ENCODE measurements at regions not wholly inside any gene's neighbourhood (a gene's known extent, or its start where the extent isn't known, plus 50 kb on each side); places are given as distances from the start of the nearest gene placed in this dataset.
A peak's percentile ranks its signal among the peaks of the same experiment; 100 is the strongest.

- no peak overlapping the region for H3K4me3 ChIP-seq (ENCODE audit: low read length)
- no peaks in the 10 kb centered on the region for H3K36me3 ChIP-seq (ENCODE audit: insufficient read depth, low read length)
- 94% methylated on average over 1 of the region's 1 CpG for WGBS
- H3K27ac ChIP-seq (ENCODE audit: low read depth, low read length) = no peak overlapping the region
- no peak overlapping the region for H3K9ac ChIP-seq (ENCODE audit: low read depth, low read length)
- H3K4me1 ChIP-seq (ENCODE audit: insufficient read depth, low read length) = 0 out of 2 replicates have a peak, but pooled peaks cover 3% of the 10 kb centered on the region
- no peaks in the 10 kb centered on the region for H3K27me3 ChIP-seq (ENCODE audit: insufficient read depth, low read length)
- no peaks in the 10 kb centered on the region for H3K9me3 ChIP-seq (ENCODE audit: insufficient read depth, low read depth, low read length)
Measured at GRCh38 chr18:55038162-55038561, 78.9 kb upstream of the CCDC68 start.

- Histone ChIP-seq H3K27me3 (ENCODE audit: insufficient read depth, low read length) (no peaks in the 10 kb centered on the region), H3K36me3 (ENCODE audit: insufficient read depth, low read length) (no peaks in the 10 kb centered on the region), H3K4me1 (ENCODE audit: insufficient read depth, low read length) (peaks cover 6% of the 10 kb centered on the region; the same call in 1 of the 2 replicates), H3K27ac (ENCODE audit: low read depth, low read length) (no peak overlapping the region), H3K9ac (ENCODE audit: low read depth, low read length) (no peak overlapping the region), H3K9me3 (ENCODE audit: insufficient read depth, low read depth, low read length) (no peaks in the 10 kb centered on the region), H3K4me3 (ENCODE audit: low read length) (no peak overlapping the region)
- WGBS = 97% methylated on average over 3 of the region's 4 CpGs
Measured at GRCh38 chr18:55034742-55035141, 75.5 kb upstream of the CCDC68 start.

GRCh38 chr18:55031979-55032378 lies 72.7 kb upstream of the CCDC68 start:
- Histone ChIP-seq H3K4me3 (ENCODE audit: low read length) (no peak overlapping the region), H3K4me1 (ENCODE audit: insufficient read depth, low read length) (peaks cover 6% of the 10 kb centered on the region; the same call in 1 of the 2 replicates), H3K27ac (ENCODE audit: low read depth, low read length) (no peak overlapping the region), H3K9me3 (ENCODE audit: insufficient read depth, low read depth, low read length) (no peaks in the 10 kb centered on the region), H3K36me3 (ENCODE audit: insufficient read depth, low read length) (no peaks in the 10 kb centered on the region), H3K27me3 (ENCODE audit: insufficient read depth, low read length) (no peaks in the 10 kb centered on the region), H3K9ac (ENCODE audit: low read depth, low read length) (no peak overlapping the region)
- 77% methylated on average over 5 of the region's 5 CpGs for WGBS

- Histone ChIP-seq H3K27me3 (ENCODE audit: insufficient read depth, low read length) (no peaks in the 10 kb centered on the region), H3K27ac (ENCODE audit: low read depth, low read length) (no peak overlapping the region), H3K9me3 (ENCODE audit: insufficient read depth, low read depth, low read length) (no peaks in the 10 kb centered on the region), H3K9ac (ENCODE audit: low read depth, low read length) (no peak overlapping the region), H3K4me1 (ENCODE audit: insufficient read depth, low read length) (peaks cover 6% of the 10 kb centered on the region; the same call in 1 of the 2 replicates), H3K4me3 (ENCODE audit: low read length) (no peak overlapping the region), H3K36me3 (ENCODE audit: insufficient read depth, low read length) (no peaks in the 10 kb centered on the region)
- WGBS = 95% methylated on average over 2 of the region's 3 CpGs
Measured at GRCh38 chr18:55031576-55031975, 72.3 kb upstream of the CCDC68 start.

- Histone ChIP-seq H3K9ac (ENCODE audit: low read depth, low read length) (no peak overlapping the region), H3K4me1 (ENCODE audit: insufficient read depth, low read length) (peaks cover 6% of the 10 kb centered on the region; the same call in 1 of the 2 replicates), H3K9me3 (ENCODE audit: insufficient read depth, low read depth, low read length) (no peaks in the 10 kb centered on the region), H3K36me3 (ENCODE audit: insufficient read depth, low read length) (no peaks in the 10 kb centered on the region), H3K27ac (ENCODE audit: low read depth, low read length) (no peak overlapping the region), H3K4me3 (ENCODE audit: low read length) (no peak overlapping the region), H3K27me3 (ENCODE audit: insufficient read depth, low read length) (no peaks in the 10 kb centered on the region)
- WGBS = 95% methylated on average over 2 of the region's 2 CpGs
Measured at GRCh38 chr18:55031164-55031563, 71.9 kb upstream of the CCDC68 start.

- Histone ChIP-seq H3K4me1 (ENCODE audit: insufficient read depth, low read length) (no peaks in the 10 kb centered on the region), H3K36me3 (ENCODE audit: insufficient read depth, low read length) (no peaks in the 10 kb centered on the region), H3K9me3 (ENCODE audit: insufficient read depth, low read depth, low read length) (no peaks in the 10 kb centered on the region), H3K9ac (ENCODE audit: low read depth, low read length) (no peak overlapping the region), H3K27ac (ENCODE audit: low read depth, low read length) (no peak overlapping the region), H3K4me3 (ENCODE audit: low read length) (no peak overlapping the region), H3K27me3 (ENCODE audit: insufficient read depth, low read length) (no peaks in the 10 kb centered on the region)
Measured at GRCh38 chr18:55024564-55024963, 65.3 kb upstream of the CCDC68 start.

GRCh38 chr18:55018602-55019001 lies 59.3 kb upstream of the CCDC68 start:
- H3K36me3 ChIP-seq (ENCODE audit: insufficient read depth, low read length) = no peaks in the 10 kb centered on the region
- no peak overlapping the region for H3K27ac ChIP-seq (ENCODE audit: low read depth, low read length)
- no peaks in the 10 kb centered on the region for H3K27me3 ChIP-seq (ENCODE audit: insufficient read depth, low read length)
- no peak overlapping the region for H3K9ac ChIP-seq (ENCODE audit: low read depth, low read length)
- H3K9me3 ChIP-seq (ENCODE audit: insufficient read depth, low read depth, low read length) = no peaks in the 10 kb centered on the region
- H3K4me1 ChIP-seq (ENCODE audit: insufficient read depth, low read length) = peaks cover 10% of the 10 kb centered on the region
- no peak overlapping the region for H3K4me3 ChIP-seq (ENCODE audit: low read length)

GRCh38 chr18:55014095-55014494 lies 54.8 kb upstream of the CCDC68 start:
- peaks cover 21% of the 10 kb centered on the region for H3K4me1 ChIP-seq (ENCODE audit: insufficient read depth, low read length)
- no peak overlapping the region for H3K27ac ChIP-seq (ENCODE audit: low read depth, low read length)
- 92% methylated on average over 1 of the region's 3 CpGs for WGBS
- H3K27me3 ChIP-seq (ENCODE audit: insufficient read depth, low read length) = no peaks in the 10 kb centered on the region
- H3K9ac ChIP-seq (ENCODE audit: low read depth, low read length) = no peak overlapping the region
- no peak overlapping the region for H3K4me3 ChIP-seq (ENCODE audit: low read length)
- H3K9me3 ChIP-seq (ENCODE audit: insufficient read depth, low read depth, low read length) = no peaks in the 10 kb centered on the region
- H3K36me3 ChIP-seq (ENCODE audit: insufficient read depth, low read length) = no peaks in the 10 kb centered on the region

GRCh38 chr18:55013685-55014084 lies 54.4 kb upstream of the CCDC68 start:
- Histone ChIP-seq H3K4me3 (ENCODE audit: low read length) (no peak overlapping the region), H3K9me3 (ENCODE audit: insufficient read depth, low read depth, low read length) (no peaks in the 10 kb centered on the region), H3K27me3 (ENCODE audit: insufficient read depth, low read length) (no peaks in the 10 kb centered on the region), H3K9ac (ENCODE audit: low read depth, low read length) (no peak overlapping the region), H3K4me1 (ENCODE audit: insufficient read depth, low read length) (peaks cover 21% of the 10 kb centered on the region), H3K27ac (ENCODE audit: low read depth, low read length) (peak overlapping the region; percentile 57; the same call in 1 of the 2 replicates), H3K36me3 (ENCODE audit: insufficient read depth, low read length) (no peaks in the 10 kb centered on the region)

- no peaks in the 10 kb centered on the region for H3K9me3 ChIP-seq (ENCODE audit: insufficient read depth, low read depth, low read length)
- H3K4me1 ChIP-seq (ENCODE audit: insufficient read depth, low read length) = peaks cover 21% of the 10 kb centered on the region
- H3K27ac ChIP-seq (ENCODE audit: low read depth, low read length) = peak overlapping the region; percentile 57; the same call in 1 of the 2 replicates
- H3K9ac ChIP-seq (ENCODE audit: low read depth, low read length) = no peak overlapping the region
- no peaks in the 10 kb centered on the region for H3K36me3 ChIP-seq (ENCODE audit: insufficient read depth, low read length)
- no peak overlapping the region for H3K4me3 ChIP-seq (ENCODE audit: low read length)
- no peaks in the 10 kb centered on the region for H3K27me3 ChIP-seq (ENCODE audit: insufficient read depth, low read length)
- WGBS = 93% methylated on average over 3 of the region's 3 CpGs
Measured at GRCh38 chr18:55013086-55013485, 53.8 kb upstream of the CCDC68 start.

GRCh38 chr18:55012008-55012407 lies 52.7 kb upstream of the CCDC68 start:
- Histone ChIP-seq H3K36me3 (ENCODE audit: insufficient read depth, low read length) (no peaks in the 10 kb centered on the region), H3K4me3 (ENCODE audit: low read length) (no peak overlapping the region), H3K27me3 (ENCODE audit: insufficient read depth, low read length) (no peaks in the 10 kb centered on the region), H3K4me1 (ENCODE audit: insufficient read depth, low read length) (peaks cover 21% of the 10 kb centered on the region), H3K9me3 (ENCODE audit: insufficient read depth, low read depth, low read length) (no peaks in the 10 kb centered on the region), H3K9ac (ENCODE audit: low read depth, low read length) (no peak overlapping the region), H3K27ac (ENCODE audit: low read depth, low read length) (no peak overlapping the region)
- 50% methylated on average over 7 of the region's 7 CpGs for WGBS
